Ovary (tissue), 7 donors: ENCODE measurements at regions not wholly inside any gene's neighbourhood (a gene's known extent, or its start where the extent isn't known, plus 50 kb on each side); places are given as distances from the start of the nearest gene placed in this dataset.
A peak's percentile ranks its signal among the peaks of the same experiment; 100 is the strongest.

Experiments
- DNase-seq, 5 donors: peaks; one replicate each; pipeline ENCODE4 v3.0.0-alpha.2; 2019 to 2020
- H3K27ac ChIP-seq, 2 donors: fragments of 200-600 bp; one replicate each; pipeline versions ENCODE4 v1.5.1 to v1.8.0; 2019 to 2022
- H3K27me3 ChIP-seq: fragments of 200-600 bp; one replicate; pipeline ENCODE4 v1.8.0; 2022
- H3K36me3 ChIP-seq: fragments of 200-600 bp; sonication (generic); one replicate; pipeline ENCODE4 v1.5.1; 2019
- H3K4me1 ChIP-seq: one replicate; pipeline ENCODE4 v1.8.1; 2013; ENCODE audit warnings: mild to moderate bottlenecking, moderate library complexity; ENCODE audit not compliant: insufficient read depth
- H3K4me3 ChIP-seq: fragments of 200-600 bp; sonication (generic); one replicate; pipeline ENCODE4 v1.5.1; 2017
- H3K9me3 ChIP-seq, 2 donors: fragments of 200-600 bp in 1 of 2; sonication (generic) in 1 of 2; one replicate each; pipeline versions ENCODE4 v1.5.1 to v1.8.1; 2013 to 2019; ENCODE audit warnings: mild to moderate bottlenecking in 1 of 2, moderate library complexity in 1 of 2
- EP300 ChIP-seq: sonication (generic); formaldehyde crosslinking; IDR thresholded peaks from one replicate; pipeline ENCODE4 v1.6.1; 2017; ENCODE audit warnings: antibody characterized with exemption
- POLR2A ChIP-seq: fragments of 450-650 bp; IDR thresholded peaks from one replicate; pipeline ENCODE4 v1.6.1; 2017; ENCODE audit warnings: antibody characterized with exemption, mild to moderate bottlenecking, moderate library complexity
- WGBS, 3 donors: extraction: QIAGEN DNeasy Blood & Tissue Kit in 1 of 3; methylation state at CpG; one replicate each; pipeline versions ENCODE4 v1.1.5 to v1.1.7; 2013 to 2017; 5-methylcytosine and 5-hydroxymethylcytosine counted together
- intact Hi-C, 4 donors: fragments of 100-400 bp; cut with DNase I; formaldehyde crosslinking; loops; one replicate each; pipeline versions ENCODE4 v1.11.0 to v1.15.1; 2022 to 2023
- TF ChIP-seq, protein P1 (sequence below), 3 donors: fragments of 450-650 bp in 2 of 3; fragments of 200-600 bp in 1 of 3; IDR thresholded peaks; one replicate each; pipeline versions ENCODE4 v1.5.1 to v1.8.0; 2016 to 2022; ENCODE audit warnings: antibody characterized with exemption in 3 of 3, mild to moderate bottlenecking in 1 of 3
- donor health status: DM: no; HTN: no; CAD: no; lungs with moderate emphysema.
- donor health status: DM: no; HTN: no; CAD: no.
- donor health status: Bipolar disorder and iron deficiency.
- donor health status: DM: no; HTN: no; CAD: no.
- donor health status: DM: yes; HTN: yes; CAD: no.

DNA sequence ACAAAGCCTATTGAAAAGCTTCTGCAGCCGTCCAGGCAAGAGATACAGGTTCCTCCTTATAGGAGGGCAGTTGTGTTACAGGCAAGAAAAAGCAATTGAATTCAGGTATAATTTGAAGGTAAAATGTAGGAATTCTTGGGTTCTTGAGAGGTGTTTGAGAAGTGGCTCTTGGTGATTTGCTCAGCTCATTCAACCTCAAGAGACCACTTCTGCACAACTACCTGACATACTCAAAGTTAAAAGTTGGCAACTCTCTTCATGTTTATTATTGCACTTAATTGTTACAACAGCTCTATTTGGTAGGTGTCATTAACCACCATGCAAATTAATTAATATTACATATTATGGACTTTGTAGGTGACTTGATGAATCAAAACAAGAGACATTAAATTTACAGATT is 753.2 kb downstream of the ADCYAP1 start:
- 84 to 98% (median 85%) methylated on average over 1 of the region's 1 CpG for WGBS, 3 donors
- no peak overlapping the region for H3K27ac ChIP-seq
- H3K36me3 ChIP-seq: no peaks in the 10 kb centered on the region
- no peak for DNase-seq
- TF ChIP-seq EP300 (no peak), POLR2A (no peak)
- TF ChIP-seq, protein P1, sequence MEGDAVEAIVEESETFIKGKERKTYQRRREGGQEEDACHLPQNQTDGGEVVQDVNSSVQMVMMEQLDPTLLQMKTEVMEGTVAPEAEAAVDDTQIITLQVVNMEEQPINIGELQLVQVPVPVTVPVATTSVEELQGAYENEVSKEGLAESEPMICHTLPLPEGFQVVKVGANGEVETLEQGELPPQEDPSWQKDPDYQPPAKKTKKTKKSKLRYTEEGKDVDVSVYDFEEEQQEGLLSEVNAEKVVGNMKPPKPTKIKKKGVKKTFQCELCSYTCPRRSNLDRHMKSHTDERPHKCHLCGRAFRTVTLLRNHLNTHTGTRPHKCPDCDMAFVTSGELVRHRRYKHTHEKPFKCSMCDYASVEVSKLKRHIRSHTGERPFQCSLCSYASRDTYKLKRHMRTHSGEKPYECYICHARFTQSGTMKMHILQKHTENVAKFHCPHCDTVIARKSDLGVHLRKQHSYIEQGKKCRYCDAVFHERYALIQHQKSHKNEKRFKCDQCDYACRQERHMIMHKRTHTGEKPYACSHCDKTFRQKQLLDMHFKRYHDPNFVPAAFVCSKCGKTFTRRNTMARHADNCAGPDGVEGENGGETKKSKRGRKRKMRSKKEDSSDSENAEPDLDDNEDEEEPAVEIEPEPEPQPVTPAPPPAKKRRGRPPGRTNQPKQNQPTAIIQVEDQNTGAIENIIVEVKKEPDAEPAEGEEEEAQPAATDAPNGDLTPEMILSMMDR (IDR thresholded peaks at IDR 0.05): no peak
- H3K4me3 ChIP-seq: no peak overlapping the region
- no peaks in the 10 kb centered on the region for H3K9me3 ChIP-seq
- H3K4me1 ChIP-seq: no peaks in the 10 kb centered on the region
- H3K27me3 ChIP-seq: no peaks in the 10 kb centered on the region
- intact Hi-C loops: no loop called here

DNA sequence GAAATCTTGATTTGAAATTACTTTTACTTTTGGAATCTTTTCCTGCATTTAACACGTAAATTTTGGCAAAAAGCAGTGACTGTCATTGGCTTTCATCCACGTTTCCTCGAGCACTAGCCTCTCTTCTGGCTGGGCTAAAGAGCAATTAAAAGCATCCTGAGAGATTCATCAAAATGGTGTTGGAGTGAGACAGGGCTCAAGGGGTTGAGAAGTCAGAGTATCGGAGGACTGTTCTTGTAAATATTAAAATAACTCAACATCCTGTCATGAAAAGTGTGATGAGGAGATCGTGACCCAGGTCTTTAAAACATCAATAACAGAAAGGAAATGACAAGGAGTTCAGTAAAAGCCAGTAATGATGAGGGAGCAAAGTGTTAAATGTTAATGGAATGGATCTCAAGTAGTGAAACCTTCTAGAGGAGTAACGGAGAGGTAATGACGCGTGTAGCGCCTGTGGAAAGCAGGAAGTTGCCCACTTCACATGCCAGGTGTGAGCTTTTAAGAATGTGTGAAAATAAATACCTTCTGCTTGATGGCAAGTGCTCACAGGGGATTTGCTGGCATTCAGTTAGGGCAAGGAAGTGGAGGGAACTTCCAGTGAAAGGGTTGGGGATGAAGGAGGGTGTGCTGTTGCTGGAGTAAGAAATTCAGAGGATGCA is 754.4 kb downstream of the ADCYAP1 start:
- H3K27me3 ChIP-seq: no peaks in the 10 kb centered on the region
- 22 to 34% (median 22%) methylated on average over 9 of the region's 9 CpGs for WGBS, 3 donors

DNA sequence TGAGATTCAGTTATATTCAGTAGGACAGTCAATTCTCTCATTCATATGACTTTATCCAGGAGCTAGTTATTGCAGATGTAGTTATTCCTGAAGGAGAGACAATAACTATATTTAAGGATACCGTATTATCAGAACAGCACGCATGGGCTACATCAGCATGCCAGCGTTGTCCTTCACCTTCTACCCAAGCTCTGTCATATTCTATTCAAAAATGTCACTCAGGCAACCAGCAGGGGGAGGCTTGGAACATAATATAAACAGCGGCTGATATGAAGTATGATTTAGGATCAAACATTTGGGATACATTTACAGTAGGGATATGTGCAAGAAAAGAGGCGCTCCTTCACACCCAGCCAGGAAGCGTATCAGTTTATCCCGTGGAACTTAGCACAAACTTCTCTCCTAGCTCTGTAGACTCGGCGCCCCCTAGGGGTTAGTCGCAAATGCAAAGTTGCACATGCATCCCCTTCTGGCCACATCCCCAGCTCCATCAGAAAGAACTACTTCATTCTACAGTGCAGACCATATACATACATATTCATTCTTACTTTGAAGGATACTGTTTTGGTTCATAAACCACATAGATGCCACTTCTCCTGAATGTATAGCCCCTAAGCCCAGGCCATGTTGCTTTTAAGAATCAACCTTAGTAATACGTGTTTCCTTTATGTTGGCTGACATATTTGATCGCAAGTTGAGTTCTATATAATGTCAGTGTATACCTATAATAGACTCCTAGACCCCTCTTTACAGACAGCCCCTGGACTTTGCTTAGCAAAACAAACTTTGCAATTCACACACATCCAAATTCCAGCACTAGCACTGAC is 759.4 kb downstream of the ADCYAP1 start:
- Histone ChIP-seq H3K4me3 (no peak overlapping the region), H3K4me1 (no peaks in the 10 kb centered on the region), H3K27ac (no peak overlapping the region), H3K36me3 (no peaks in the 10 kb centered on the region), H3K9me3 (no peaks in the 10 kb centered on the region), H3K27me3 (no peaks in the 10 kb centered on the region)
- DNase-seq: peak in 3 of 5 donors; percentile 10 to 32 (median 16)
- TF ChIP-seq EP300 (no peak), POLR2A (no peak)
- TF ChIP-seq, protein P1 (IDR thresholded peaks at IDR 0.05): no peak
- intact Hi-C loops: no loop called here
- 56 to 58% (median 56%) methylated on average over 12 of the region's 12 CpGs for WGBS, 3 donors

More for the DNA sequence above, 754.4 kb downstream of the ADCYAP1 start:
- no peak overlapping the region for H3K4me3 ChIP-seq
- H3K4me1 ChIP-seq: no peaks in the 10 kb centered on the region
- intact Hi-C loops: no loop called here
- H3K27ac ChIP-seq: no peak overlapping the region
- no peaks in the 10 kb centered on the region for H3K36me3 ChIP-seq
- TF ChIP-seq POLR2A (no peak), EP300 (no peak)
- TF ChIP-seq, protein P1 (IDR thresholded peaks at IDR 0.05): no peak
- H3K9me3 ChIP-seq: no peaks in the 10 kb centered on the region
- DNase-seq: no peak

DNA sequence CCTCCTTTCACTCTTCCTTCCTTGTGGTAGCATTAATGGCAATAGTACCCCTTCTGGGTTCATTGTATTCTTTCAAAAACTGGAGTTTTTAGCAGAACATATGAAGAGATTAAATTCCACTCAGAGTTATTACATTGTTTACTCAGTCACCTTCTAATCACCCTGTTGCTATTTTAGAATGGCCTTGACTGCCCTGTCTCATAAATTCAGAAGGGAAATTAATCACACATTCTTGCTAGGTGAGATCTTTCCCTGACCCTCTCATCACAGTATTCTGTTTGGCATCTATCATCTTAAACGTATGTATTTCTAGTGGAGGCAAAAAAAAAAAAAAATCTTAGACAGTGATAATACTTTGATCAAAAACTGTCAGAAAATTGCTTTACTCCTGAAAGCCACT is 760.4 kb downstream of the ADCYAP1 start:
- no peaks in the 10 kb centered on the region for H3K9me3 ChIP-seq
- H3K27me3 ChIP-seq: no peaks in the 10 kb centered on the region
- no peak for DNase-seq
- intact Hi-C loops: no loop called here
- no peak overlapping the region for H3K27ac ChIP-seq
- WGBS, 3 donors: 4 to 11% (median 7%) methylated on average over 1 of the region's 1 CpG
- no peaks in the 10 kb centered on the region for H3K36me3 ChIP-seq
- no peak overlapping the region for H3K4me3 ChIP-seq
- no peaks in the 10 kb centered on the region for H3K4me1 ChIP-seq
- TF ChIP-seq, protein P1 (IDR thresholded peaks at IDR 0.05): no peak
- TF ChIP-seq EP300 (no peak), POLR2A (no peak)
